Nucleus accumbens (tissue), 56 donors: ENCODE measurements at regions not wholly inside any gene's neighbourhood (a gene's known extent, or its start where the extent isn't known, plus 50 kb on each side); places are given as distances from the start of the nearest gene placed in this dataset.
A peak's percentile ranks its signal among the peaks of the same experiment; 100 is the strongest.

Source experiments
- DNase-seq, 56 donors: peaks; one replicate each; lab custom pipeline; 2025; lab: John Stamatoyannopoulos, UW

GRCh38 chr10:106216085-106216484, 948.4 kb downstream of the SORCS1 start:
- DNase-seq: no peak

DNA sequence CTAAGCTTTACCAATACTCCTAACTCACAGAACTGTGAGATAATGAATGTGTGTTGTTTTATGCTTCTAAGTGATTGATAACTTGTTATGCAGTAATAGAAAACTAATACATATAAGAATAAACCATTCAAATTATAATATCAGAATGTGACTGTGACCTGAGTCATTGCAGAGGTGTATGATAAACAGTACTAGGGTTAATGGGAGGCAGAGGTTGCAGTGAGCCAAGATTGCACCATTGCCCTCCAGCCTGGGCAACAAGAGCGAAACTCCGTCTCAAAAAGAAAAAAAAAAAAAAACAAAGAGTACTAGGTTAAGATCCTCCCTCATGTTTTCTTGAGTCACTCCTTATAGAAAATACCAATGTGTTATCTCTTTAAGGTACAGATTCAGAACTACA, 950.3 kb downstream of the SORCS1 start:
- no peak for DNase-seq

DNA sequence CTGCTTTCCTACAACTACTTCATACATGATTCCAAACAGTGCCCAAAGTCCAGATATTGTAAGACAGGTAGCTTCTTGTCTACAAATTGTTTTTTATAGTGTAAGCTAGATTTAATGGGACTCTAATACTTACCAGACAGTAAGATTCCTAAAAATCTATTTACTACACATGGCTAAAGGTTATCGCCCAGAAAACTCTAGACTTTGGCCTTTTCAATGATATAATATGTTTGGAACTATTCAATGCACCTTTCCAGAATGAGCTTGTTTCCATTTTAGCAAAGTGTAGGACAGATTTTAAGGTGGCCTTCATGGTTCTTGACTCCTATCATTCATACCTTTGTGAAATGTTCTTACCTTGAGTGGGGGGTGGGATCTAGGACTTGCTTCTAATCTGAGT, 951.0 kb downstream of the SORCS1 start:
- DNase-seq: no peak

DNA sequence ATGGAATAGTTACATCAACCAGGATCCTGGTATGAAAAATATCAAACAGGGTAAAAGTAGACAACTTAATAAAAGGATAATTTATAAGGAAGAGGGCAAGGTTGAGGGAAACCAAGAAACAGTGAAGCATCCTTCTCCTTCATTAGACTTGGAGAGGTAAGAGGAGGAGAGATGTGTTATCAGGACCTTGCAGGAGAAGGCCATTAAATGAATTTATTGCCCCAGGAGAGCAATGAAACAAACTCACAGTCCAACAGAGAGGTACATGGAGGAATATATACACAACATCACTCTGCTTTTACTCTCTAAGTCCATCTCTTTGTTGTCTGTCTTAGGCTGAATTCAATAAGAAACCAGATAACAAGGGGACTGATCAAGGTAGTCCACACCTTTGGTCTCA, 966.2 kb downstream of the SORCS1 start:
- DNase-seq: no peak

- peak in 8 of 56 donors; percentile 1 to 47 (median 2) for DNase-seq
Observed at GRCh38 chr10:106189292-106189691, 975.2 kb downstream of the SORCS1 start.

DNA sequence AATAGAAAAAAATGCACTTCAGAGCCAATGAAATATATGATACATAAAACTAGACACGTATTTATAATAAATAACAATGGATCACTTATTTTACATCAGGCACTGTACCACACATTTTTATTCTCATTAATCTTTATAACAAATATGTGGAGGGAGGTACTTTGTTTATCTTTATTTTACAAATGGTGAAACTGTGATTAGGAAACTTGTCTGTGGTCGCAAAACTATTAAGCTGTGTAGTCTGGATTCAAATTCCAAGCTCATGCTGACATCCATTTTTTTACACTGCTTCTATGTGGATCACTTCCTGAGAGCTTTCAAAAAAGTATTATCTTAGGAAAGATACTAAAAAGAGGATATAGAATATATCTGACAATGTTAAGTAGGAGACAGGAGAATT, 978.6 kb downstream of the SORCS1 start:
- DNase-seq: no peak

DNA sequence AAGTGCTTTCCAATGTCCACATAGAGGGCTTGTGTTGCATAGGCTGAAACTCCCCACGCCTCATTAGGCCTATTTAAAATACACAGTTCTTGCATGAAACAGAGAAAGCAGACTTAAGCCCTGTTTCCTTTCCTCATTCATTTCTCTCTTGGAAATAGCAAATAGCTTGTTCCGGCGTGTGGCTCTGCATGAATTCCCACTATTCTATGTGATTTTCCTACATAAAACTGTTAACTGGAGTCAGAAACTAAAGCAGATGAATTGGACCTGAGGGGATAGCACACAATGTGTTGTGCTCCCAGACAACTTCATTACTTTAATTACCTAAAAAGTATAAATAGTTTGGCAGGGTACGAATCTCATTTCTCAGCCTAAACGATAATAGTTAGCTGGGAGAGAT, 981.5 kb downstream of the SORCS1 start:
- no peak for DNase-seq

GRCh38 chr10:106182542-106182941, 982.0 kb downstream of the SORCS1 start:
- no peak for DNase-seq

DNA sequence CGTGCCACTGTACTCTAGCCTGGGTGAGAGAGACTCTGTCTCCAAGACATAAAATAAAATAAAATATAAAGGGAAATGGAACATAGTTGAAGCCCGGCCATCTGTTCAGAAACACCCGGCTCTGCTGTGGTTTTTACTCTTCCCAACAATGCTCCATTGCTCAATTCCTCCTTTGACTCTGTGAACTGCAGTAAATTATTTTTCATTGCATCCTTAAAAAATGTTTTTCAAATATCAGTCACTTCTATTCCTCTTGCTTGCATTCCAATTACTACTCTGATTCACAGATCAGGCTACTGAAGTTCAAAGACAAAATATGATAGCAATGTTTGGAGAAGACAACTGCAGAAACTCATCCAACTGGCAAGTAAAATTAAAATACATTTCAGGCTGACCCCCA, 983.0 kb downstream of the SORCS1 start:
- DNase-seq: no peak

- no peak for DNase-seq
Observed at GRCh38 chr10:106179430-106179829, 985.1 kb downstream of the SORCS1 start.

- DNase-seq: no peak
Observed at GRCh38 chr10:106175760-106176377, 988.6 kb downstream of the SORCS1 start.

DNA sequence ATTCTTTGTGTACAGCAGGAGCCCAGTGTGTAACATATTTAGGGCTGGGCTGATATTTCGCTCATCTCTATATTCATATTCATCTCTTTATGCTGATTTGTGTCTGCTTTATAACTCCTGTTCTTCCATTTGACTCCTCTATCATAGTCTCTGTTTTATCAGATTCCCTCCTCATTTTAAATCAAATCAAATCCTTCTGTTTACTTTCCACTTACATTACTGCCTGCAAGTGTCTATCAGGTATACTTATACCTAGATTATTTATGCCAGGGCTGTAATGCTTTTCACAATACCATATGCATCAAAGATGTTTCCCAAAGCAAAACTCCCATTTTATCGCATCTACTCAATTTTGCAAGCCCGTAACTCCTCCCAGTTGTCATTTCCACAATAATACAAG, 990.7 kb downstream of the SORCS1 start:
- no peak for DNase-seq

- no peak for DNase-seq
Observed at GRCh38 chr10:106169241-106169640, 995.3 kb downstream of the SORCS1 start.

- no peak for DNase-seq
Observed at GRCh38 chr10:106167946-106168345, 996.6 kb downstream of the SORCS1 start.

- no peak for DNase-seq
Observed at GRCh38 chr10:106158241-106158640, 1006.3 kb downstream of the SORCS1 start.

DNA sequence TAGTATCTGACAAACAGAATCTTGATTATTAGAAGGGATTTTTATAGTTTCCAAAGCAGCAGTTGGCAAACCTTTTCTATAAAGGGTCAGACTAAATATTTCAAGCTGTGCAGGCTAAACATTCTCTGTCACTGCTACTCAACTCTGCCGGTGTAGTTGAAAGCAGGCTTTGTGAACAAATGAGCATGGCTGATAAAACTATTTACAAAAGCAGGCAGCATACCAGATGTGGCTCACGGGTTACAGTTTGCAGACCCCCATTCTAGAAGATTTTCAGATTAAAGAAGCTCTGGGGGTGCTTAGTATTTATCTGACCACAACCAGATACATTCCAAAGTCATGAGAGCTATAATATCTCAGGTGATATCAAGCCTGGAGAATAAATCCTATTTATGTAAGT, 1017.5 kb downstream of the SORCS1 start:
- DNase-seq: no peak

- no peak for DNase-seq
Observed at GRCh38 chr10:106139915-106140314, 1024.6 kb downstream of the SORCS1 start.

- DNase-seq: no peak
Observed at GRCh38 chr10:106136175-106136574, 1028.3 kb downstream of the SORCS1 start.

- no peak for DNase-seq
Observed at GRCh38 chr10:106134326-106135000, 1030.0 kb downstream of the SORCS1 start.

- no peak for DNase-seq
Observed at GRCh38 chr10:106133451-106133850, 1031.1 kb downstream of the SORCS1 start.

DNA sequence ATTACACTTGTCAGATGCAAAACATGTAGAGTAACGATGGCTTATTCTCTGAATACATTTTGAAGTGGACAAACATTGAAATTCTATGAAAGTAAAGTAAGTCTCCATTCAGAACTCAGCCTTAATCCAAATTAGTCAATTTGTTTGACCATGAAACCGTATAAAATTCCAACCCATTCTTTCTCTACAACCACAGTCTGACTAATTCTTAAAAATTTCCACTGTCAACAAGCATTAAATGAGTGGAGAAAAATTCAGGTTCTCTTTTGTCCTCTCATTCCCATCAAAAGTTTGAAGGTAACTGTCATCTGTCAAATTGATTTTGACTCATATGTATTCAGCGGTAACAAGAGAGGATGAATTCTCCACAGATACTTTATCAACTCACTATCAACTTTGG, 1031.5 kb downstream of the SORCS1 start:
- no peak for DNase-seq

- DNase-seq: no peak
Observed at GRCh38 chr10:106114656-106115186, 1049.8 kb downstream of the SORCS1 start.
